Spleen (tissue), 11 donors: ENCODE measurements at regions not wholly inside any gene's neighbourhood (a gene's known extent, or its start where the extent isn't known, plus 50 kb on each side); places are given as distances from the start of the nearest gene placed in this dataset.

Experiments
- DNase-seq: peaks from one replicate; pipeline ENCODE4 v3.0.0-alpha.2; 2020
- H3K27ac ChIP-seq, 8 donors: fragments of 200-600 bp; sonication (generic) in 7 of 8; 1 replicate in 4 of 8; 2 replicates in 4 of 8; pipeline versions ENCODE4 v1.5.0 to v1.8.0; 2016 to 2021; ENCODE audit warnings: inconsistent platforms in 4 of 8, mild to moderate bottlenecking in 4 of 8, moderate library complexity in 1 of 8
- H3K27me3 ChIP-seq, 7 donors: fragments of 200-600 bp; sonication (generic) in 6 of 7; replicated peaks in 1 of 7; 1 replicate in 4 of 7; 2 replicates in 3 of 7; pipeline versions ENCODE4 v1.5.0 to v1.8.0; 2016 to 2021; ENCODE audit warnings: inconsistent platforms in 3 of 7, mild to moderate bottlenecking in 1 of 7
- H3K36me3 ChIP-seq, 6 donors: fragments of 200-600 bp; sonication (generic) in 5 of 6; 1 replicate in 4 of 6; 2 replicates in 2 of 6; pipeline versions ENCODE4 v1.5.0 to v1.8.0; 2016 to 2021; ENCODE audit warnings: inconsistent platforms in 2 of 6
- H3K4me1 ChIP-seq, 6 donors: fragments of 200-600 bp; sonication (generic) in 5 of 6; 1 replicate in 3 of 6; 2 replicates in 3 of 6; pipeline versions ENCODE4 v1.5.0 to v1.8.0; 2016 to 2021; ENCODE audit warnings: inconsistent platforms in 3 of 6
- H3K4me3 ChIP-seq, 8 donors: fragments of 200-600 bp; sonication (generic) in 7 of 8; 1 replicate in 4 of 8; 2 replicates in 4 of 8; pipeline versions ENCODE4 v1.5.0 to v1.8.0; 2016 to 2021; ENCODE audit warnings: inconsistent platforms in 4 of 8, mild to moderate bottlenecking in 4 of 8, moderate library complexity in 2 of 8
- H3K9me3 ChIP-seq, 8 donors: fragments of 200-600 bp; sonication (generic) in 7 of 8; 1 replicate in 4 of 8; 2 replicates in 4 of 8; pipeline versions ENCODE4 v1.5.0 to v1.8.0; 2016 to 2021; ENCODE audit warnings: inconsistent platforms in 4 of 8
- POLR2AphosphoS5 ChIP-seq, 3 donors: sonication (generic); formaldehyde crosslinking; IDR thresholded peaks; one replicate each; pipeline ENCODE4 v1.5.1; 2017; ENCODE audit warnings: antibody characterized with exemption in 3 of 3
- WGBS, 5 donors: extraction: QIAGEN DNeasy Blood & Tissue Kit in 3 of 5; methylation state at CpG; one replicate each; pipeline versions ENCODE4 v1.1.5 to v1.1.7; 2013 to 2018; 5-methylcytosine and 5-hydroxymethylcytosine counted together
- intact Hi-C: fragments of 100-400 bp; cut with DNase I; formaldehyde crosslinking; loops from one replicate; pipeline ENCODE4 v1.15.0; 2023; ENCODE audit warnings: low total_unique reads
- small RNA-seq, 4 donors: library from RNA; depleted of rRNA; stranded (forward); fragments of <200 nt; gene quantifications; one replicate each; pipeline ENCODE3, GENCODE V24; 2016
- TF ChIP-seq, protein P1 (sequence below), 11 experiments: fragments of 200-600 bp in 7 of 11; fragments of 450-650 bp in 4 of 11; sonication (generic) in 4 of 11; IDR thresholded peaks in 8 of 11; conservative IDR thresholded peaks in 3 of 11; 1 replicate in 7 of 11; 2 replicates in 4 of 11; pipeline versions ENCODE4 v1.4.0 to v1.8.0; 2016 to 2021; ENCODE audit warnings: antibody characterized with exemption in 11 of 11, inconsistent platforms in 4 of 11, mild to moderate bottlenecking in 1 of 11
- donor health status: healthy with polysubstance abuse.
- donor health status: DM: no; HTN: no; CAD: no; lungs with moderate emphysema.
- donor health status: DM: no; HTN: no; CAD: no.
- donor health status: Bipolar disorder and iron deficiency.
- donor health status: healthy.
- donor health status: DM: no; HTN: no; CAD: no.
- donor health status: DM: yes; HTN: yes; CAD: no.

GRCh38 chr19:34120846-34121639, 51.3 kb upstream of the LSM14A start:
- DNase-seq: no peak

More at GRCh38 chr19:34120846-34121639, 51.3 kb upstream of the LSM14A start:
- Histone ChIP-seq H3K27me3 (peaks cover 0 to 8% (median 0%) of the 10 kb centered on the region in 7 donors), H3K36me3 (no peaks in the 10 kb centered on the region), H3K4me3 (no peak overlapping the region), H3K4me1 (peaks cover 0 to 8% (median 0%) of the 10 kb centered on the region in 6 donors), H3K9me3 (no peaks in the 10 kb centered on the region), H3K27ac (no peak overlapping the region)
- WGBS, 5 donors: 63 to 70% (median 66%) methylated on average over 8 of the region's 8 CpGs
- no peak for TF ChIP-seq POLR2AphosphoS5 (IDR thresholded peaks at IDR 0.05)
- TF ChIP-seq, protein P1, sequence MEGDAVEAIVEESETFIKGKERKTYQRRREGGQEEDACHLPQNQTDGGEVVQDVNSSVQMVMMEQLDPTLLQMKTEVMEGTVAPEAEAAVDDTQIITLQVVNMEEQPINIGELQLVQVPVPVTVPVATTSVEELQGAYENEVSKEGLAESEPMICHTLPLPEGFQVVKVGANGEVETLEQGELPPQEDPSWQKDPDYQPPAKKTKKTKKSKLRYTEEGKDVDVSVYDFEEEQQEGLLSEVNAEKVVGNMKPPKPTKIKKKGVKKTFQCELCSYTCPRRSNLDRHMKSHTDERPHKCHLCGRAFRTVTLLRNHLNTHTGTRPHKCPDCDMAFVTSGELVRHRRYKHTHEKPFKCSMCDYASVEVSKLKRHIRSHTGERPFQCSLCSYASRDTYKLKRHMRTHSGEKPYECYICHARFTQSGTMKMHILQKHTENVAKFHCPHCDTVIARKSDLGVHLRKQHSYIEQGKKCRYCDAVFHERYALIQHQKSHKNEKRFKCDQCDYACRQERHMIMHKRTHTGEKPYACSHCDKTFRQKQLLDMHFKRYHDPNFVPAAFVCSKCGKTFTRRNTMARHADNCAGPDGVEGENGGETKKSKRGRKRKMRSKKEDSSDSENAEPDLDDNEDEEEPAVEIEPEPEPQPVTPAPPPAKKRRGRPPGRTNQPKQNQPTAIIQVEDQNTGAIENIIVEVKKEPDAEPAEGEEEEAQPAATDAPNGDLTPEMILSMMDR (IDR thresholded peaks at IDR 0.05 in 8 of 11, conservative IDR thresholded peaks at IDR 0.05 in 3 of 11): peak in 9 of 11 experiments; percentile 28 to 68 (median 57)
- intact Hi-C loops: no loop called here

Small RNA genes in the stretch of these regions (small RNA-seq; reads per million reads assigned to genes)
- gene RN7SL150P: 0 reads per million in 4 donors
- 0 reads per million in 4 donors for gene RPS4XP23
